Stomach smooth muscle (tissue), 2 donors: ENCODE measurements at regions not wholly inside any gene's neighbourhood (a gene's known extent, or its start where the extent isn't known, plus 50 kb on each side); places are given as distances from the start of the nearest gene placed in this dataset.
"Not testable (repeated sequence)": the region's sequence is repeated elsewhere in the genome, so short reads cannot be mapped to it uniquely, and the experiment has no call there.

Experiments
- H3K27ac ChIP-seq: one replicate; pipeline ENCODE4 v1.7.0; 2013; ENCODE audit warnings: mild to moderate bottlenecking, low read length, inconsistent platforms
- H3K27me3 ChIP-seq, 2 donors: one replicate each; pipeline ENCODE4 v1.7.0; 2013; ENCODE audit warnings: low read length in 2 of 2; ENCODE audit not compliant: insufficient read depth in 2 of 2, control insufficient read depth in 1 of 2
- H3K36me3 ChIP-seq, 2 donors: one replicate each; pipeline ENCODE4 v1.7.0; 2013; ENCODE audit warnings: low read length in 2 of 2; ENCODE audit not compliant: control insufficient read depth in 2 of 2, insufficient read depth in 2 of 2
- H3K4me1 ChIP-seq: one replicate; pipeline ENCODE4 v1.7.0; 2013; ENCODE audit warnings: low read length; ENCODE audit not compliant: control insufficient read depth, insufficient read depth
- H3K4me3 ChIP-seq, 2 donors: one replicate each; pipeline ENCODE4 v1.7.0; 2013; ENCODE audit warnings: low read length in 2 of 2
- H3K9ac ChIP-seq, 2 donors: one replicate each; pipeline ENCODE4 v1.7.0; 2013; ENCODE audit warnings: low read length in 2 of 2, mild to moderate bottlenecking in 1 of 2
- H3K9me3 ChIP-seq, 2 donors: one replicate each; pipeline ENCODE4 v1.7.0; 2013; ENCODE audit warnings: low read length in 2 of 2; ENCODE audit not compliant: control insufficient read depth in 2 of 2
- donor health status: healthy.
- donor health status: Pancreatic carcinoma.

DNA sequence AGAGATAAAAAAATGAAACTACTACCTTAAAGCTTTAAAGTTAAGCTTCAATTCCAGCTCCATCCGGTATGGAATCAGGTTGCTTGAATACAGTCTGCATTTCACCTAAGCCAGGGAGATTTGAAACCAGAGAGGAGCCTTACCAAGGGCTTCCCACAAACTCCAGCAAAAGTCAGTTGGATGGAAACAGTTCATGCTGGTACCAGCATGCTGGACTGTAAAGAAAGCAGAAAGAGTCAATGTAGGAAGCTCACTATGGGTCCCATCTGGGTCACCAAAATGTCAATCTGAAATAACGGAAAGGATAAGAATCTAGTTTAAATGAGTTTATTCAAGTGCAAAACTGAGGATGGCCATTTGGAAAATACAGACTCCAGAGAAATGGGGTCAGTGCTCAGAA, 65.3 kb downstream of the CDO1 start:
- Histone ChIP-seq H3K27ac (no peak overlapping the region), H3K9me3 (no peaks in the 10 kb centered on the region), H3K9ac (no peak overlapping the region), H3K4me1 (no peaks in the 10 kb centered on the region), H3K27me3 (no peaks in the 10 kb centered on the region), H3K36me3 (no peaks in the 10 kb centered on the region), H3K4me3 (no peak overlapping the region)

DNA sequence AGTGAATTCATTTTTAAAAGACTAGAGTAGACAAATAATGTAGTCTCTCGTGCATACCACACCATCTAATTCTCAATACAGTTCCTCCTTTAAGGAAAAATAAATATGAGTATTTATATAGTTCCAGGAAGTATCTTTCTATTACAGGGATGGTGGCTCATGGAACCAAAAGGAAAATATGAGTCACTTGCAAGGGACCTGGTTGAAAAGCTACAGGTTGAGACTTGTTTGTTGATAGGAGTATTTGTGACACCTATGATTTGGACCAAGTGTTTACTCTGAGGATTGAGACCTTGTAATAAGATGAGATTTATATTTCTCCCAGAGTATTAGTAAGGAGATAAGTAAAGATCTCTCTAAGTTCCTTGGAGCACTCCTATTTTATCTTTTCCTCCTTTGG, 67.4 kb downstream of the CDO1 start:
- Histone ChIP-seq H3K9me3 (peaks cover 3 to 6% of the 10 kb centered on the region in 2 donors), H3K27ac (no peak overlapping the region), H3K4me1 (no peaks in the 10 kb centered on the region), H3K9ac (no peak overlapping the region), H3K4me3 (no peak overlapping the region), H3K27me3 (no peaks in the 10 kb centered on the region), H3K36me3 (no peaks in the 10 kb centered on the region)

DNA sequence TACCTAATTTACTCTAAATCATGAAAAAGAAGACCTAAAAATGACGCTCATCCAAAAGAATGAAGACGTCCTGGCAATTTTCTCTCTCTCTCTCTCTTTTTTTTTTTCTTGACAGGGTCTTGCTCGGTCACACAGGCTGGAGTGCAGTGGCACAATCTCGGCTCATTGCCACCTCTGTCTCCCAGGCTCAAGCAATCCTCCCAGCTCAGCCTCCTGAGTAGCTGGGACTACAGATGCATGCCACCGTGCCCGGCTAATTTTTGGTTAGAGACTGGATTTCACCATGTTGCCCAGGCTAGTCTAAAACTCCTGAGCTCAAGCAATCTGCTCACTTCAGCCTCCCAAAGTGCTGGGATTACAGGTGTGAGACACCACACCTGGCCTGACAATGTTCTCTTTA, 77.2 kb downstream of the CDO1 start:
- not testable (repeated sequence) for H3K27ac ChIP-seq, H3K36me3 ChIP-seq, H3K4me3 ChIP-seq, H3K27me3 ChIP-seq, H3K9ac ChIP-seq, H3K9me3 ChIP-seq, H3K4me1 ChIP-seq

DNA sequence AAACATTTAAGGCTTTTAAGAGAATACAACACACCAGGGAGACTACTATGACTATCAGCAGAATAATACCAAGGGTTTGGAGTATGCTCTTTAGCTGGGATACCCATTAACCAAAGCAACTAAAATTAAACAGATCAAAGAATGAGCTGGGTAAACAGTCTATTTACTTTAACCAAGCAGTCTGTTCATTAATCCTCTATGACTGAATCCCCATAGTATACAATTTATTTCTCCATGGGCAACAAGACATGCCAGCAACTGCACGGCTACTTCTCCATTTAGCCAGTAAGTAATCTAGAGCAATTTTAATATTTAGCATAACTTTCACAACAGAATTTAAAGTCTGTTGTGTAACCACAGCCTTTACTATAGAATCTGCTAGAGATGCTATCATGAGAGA, 77.6 kb downstream of the CDO1 start:
- H3K9me3 ChIP-seq: no peaks in the 10 kb centered on the region

GRCh38 chr5:115737452-115737851, 79.0 kb downstream of the CDO1 start:
- Histone ChIP-seq H3K4me3 (no peak overlapping the region), H3K9me3 (no peaks in the 10 kb centered on the region), H3K9ac (no peak overlapping the region), H3K27me3 (no peaks in the 10 kb centered on the region), H3K27ac (no peak overlapping the region), H3K36me3 (no peaks in the 10 kb centered on the region), H3K4me1 (no peaks in the 10 kb centered on the region)

More for the DNA sequence above, 77.6 kb downstream of the CDO1 start:
- no peaks in the 10 kb centered on the region for H3K36me3 ChIP-seq
- H3K27me3 ChIP-seq: no peaks in the 10 kb centered on the region
- no peak overlapping the region for H3K27ac ChIP-seq
- no peak overlapping the region for H3K4me3 ChIP-seq
- H3K9ac ChIP-seq: no peak overlapping the region
- H3K4me1 ChIP-seq: no peaks in the 10 kb centered on the region

DNA sequence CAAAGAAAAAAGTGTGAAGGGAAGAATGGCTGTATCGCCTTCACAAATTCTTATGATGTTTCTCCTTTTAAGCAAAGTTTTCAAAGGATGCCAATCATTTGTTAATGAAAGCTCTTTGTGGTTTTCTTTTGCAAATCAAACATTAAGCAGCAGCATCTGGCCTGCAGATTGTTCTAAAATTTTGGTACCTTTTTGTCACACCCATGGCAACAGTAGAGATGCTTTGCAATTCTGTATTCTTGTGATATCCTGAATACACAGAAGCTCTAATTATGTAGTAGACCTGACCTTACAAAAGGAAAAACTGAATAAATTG, 79.8 kb downstream of the CDO1 start:
- no peaks in the 10 kb centered on the region for H3K9me3 ChIP-seq
- H3K27me3 ChIP-seq: no peaks in the 10 kb centered on the region
- no peaks in the 10 kb centered on the region for H3K36me3 ChIP-seq
- H3K27ac ChIP-seq: no peak overlapping the region
- H3K4me1 ChIP-seq: no peaks in the 10 kb centered on the region
- no peak overlapping the region for H3K9ac ChIP-seq
- no peak overlapping the region for H3K4me3 ChIP-seq

- Histone ChIP-seq H3K36me3 (no peaks in the 10 kb centered on the region), H3K9ac (no peak overlapping the region), H3K4me3 (no peak overlapping the region), H3K4me1 (no peaks in the 10 kb centered on the region), H3K9me3 (no peaks in the 10 kb centered on the region), H3K27me3 (no peaks in the 10 kb centered on the region), H3K27ac (no peak overlapping the region)
Measured at GRCh38 chr5:115736004-115736689, 80.3 kb downstream of the CDO1 start.

DNA sequence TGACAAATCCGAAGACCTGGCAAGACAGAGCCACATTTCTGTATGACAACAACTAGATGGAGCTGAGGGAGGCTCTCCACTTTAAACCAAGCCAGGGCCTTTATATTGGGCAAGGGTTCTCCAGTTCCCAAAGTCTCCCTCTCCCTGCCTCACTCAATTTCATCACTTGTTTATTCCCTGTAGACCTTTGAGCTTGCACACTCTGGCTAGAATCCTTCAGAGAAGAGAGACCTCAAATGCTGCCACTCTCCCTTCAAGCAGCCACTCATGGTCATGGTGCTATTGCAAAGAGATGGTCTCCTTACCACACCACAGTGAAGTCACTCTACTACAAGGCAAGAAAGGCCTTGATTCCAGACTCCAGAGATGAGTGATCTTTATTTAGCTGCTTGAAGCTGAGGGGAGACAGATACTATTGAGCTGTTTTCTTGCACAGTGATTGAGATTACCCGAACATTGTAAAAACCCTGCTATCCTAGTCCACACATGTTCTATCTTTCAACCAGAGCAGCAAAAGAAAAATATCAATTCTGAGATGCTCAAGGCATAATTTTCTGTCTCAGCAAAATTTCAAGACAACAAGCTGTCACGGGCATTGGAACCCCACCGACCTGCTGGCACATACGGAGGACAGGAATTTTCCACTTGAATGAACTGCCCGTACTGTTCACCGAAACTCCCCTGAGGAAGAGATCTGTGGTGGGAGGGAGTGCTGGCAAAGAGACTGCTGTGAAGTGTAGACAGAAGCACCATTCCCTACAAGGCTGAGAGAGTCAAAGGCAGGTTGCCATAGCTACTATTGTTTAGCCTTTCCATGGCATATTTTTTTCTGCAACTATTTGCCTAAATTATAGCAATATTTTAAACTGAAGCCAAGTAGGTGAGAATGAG, 81.1 kb downstream of the CDO1 start:
- Histone ChIP-seq H3K9me3 (no peaks in the 10 kb centered on the region), H3K9ac (no peak overlapping the region), H3K4me3 (no peak overlapping the region), H3K4me1 (no peaks in the 10 kb centered on the region), H3K27ac (no peak overlapping the region), H3K36me3 (no peaks in the 10 kb centered on the region), H3K27me3 (no peaks in the 10 kb centered on the region)

GRCh38 chr5:115733607-115734006, 82.9 kb downstream of the CDO1 start:
- H3K4me1 ChIP-seq: no peaks in the 10 kb centered on the region
- no peaks in the 10 kb centered on the region for H3K27me3 ChIP-seq
- no peak overlapping the region for H3K27ac ChIP-seq
- no peak overlapping the region for H3K4me3 ChIP-seq
- no peak overlapping the region for H3K9ac ChIP-seq
- H3K36me3 ChIP-seq: no peaks in the 10 kb centered on the region
- no peaks in the 10 kb centered on the region for H3K9me3 ChIP-seq

GRCh38 chr5:115732026-115732425, 84.4 kb downstream of the CDO1 start:
- H3K27me3 ChIP-seq: no peaks in the 10 kb centered on the region
- H3K4me1 ChIP-seq: no peaks in the 10 kb centered on the region
- H3K9me3 ChIP-seq: no peaks in the 10 kb centered on the region
- no peaks in the 10 kb centered on the region for H3K36me3 ChIP-seq
- H3K27ac ChIP-seq: no peak overlapping the region
- H3K9ac ChIP-seq: no peak overlapping the region
- H3K4me3 ChIP-seq: no peak overlapping the region

GRCh38 chr5:115725522-115725921, 90.9 kb downstream of the CDO1 start:
- no peak overlapping the region for H3K4me3 ChIP-seq
- H3K4me1 ChIP-seq: no peaks in the 10 kb centered on the region
- no peaks in the 10 kb centered on the region for H3K36me3 ChIP-seq
- H3K9me3 ChIP-seq: no peaks in the 10 kb centered on the region
- no peak overlapping the region for H3K9ac ChIP-seq
- H3K27me3 ChIP-seq: no peaks in the 10 kb centered on the region
- H3K27ac ChIP-seq: no peak overlapping the region
